ENCODE measurements at regions not wholly inside any gene's neighbourhood (a gene's known extent, or its start where the extent isn't known, plus 50 kb on each side); places are given as distances from the start of the nearest gene placed in this dataset.

DNA sequence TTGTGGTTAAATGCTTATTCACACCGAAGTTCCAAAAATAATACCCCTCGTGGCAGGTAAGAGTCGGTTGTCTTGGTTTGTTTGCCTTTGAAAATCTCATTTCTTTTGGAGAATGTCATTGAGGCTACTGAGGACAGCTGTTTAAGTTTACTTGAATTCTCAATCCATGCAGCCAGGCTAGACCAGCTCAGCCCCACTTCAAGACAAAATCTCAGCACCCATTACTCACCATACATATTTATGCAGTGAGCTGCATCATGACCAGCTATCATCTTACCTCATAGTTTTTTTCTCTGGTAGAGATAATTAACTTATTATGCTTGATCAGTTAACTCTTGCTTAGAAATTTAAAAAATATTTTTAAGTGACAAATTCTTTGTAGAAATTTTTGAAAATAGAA lies 115.9 kb downstream of the HAUS1 start:
- Histone ChIP-seq H2BK120ac (ENCODE audit: low read depth, low read length) (no peak overlapping the region), H3K18ac (ENCODE audit: low read length) (no peak overlapping the region), H3K27me3 (ENCODE audit: control insufficient read depth in 3 of 3, insufficient read depth in 3 of 3, low read depth in 1 of 3, low read length in 3 of 3) (no peaks in the 10 kb centered on the region), H3K9me3 (replicated peaks in 1 of 2; ENCODE audit: control insufficient read depth in 2 of 2, insufficient read depth in 1 of 2, low read depth in 1 of 2, low read length in 2 of 2) (no peaks in the 10 kb centered on the region), H3K9ac (ENCODE audit: low read depth, low read length, poor library complexity) (no peak overlapping the region), H3K4me2 (ENCODE audit: insufficient read depth, low read length, poor library complexity, severe bottlenecking) (no peak overlapping the region), H3K79me1 (ENCODE audit: low read depth, low read length) (peaks cover 3% of the 10 kb centered on the region), H4K8ac (ENCODE audit: low read depth, low read length) (no peak overlapping the region), H4K91ac (ENCODE audit: low read depth, low read length, poor library complexity) (no peak overlapping the region), H2AK5ac (ENCODE audit: low read depth, low read length) (no peak overlapping the region), H2BK12ac (ENCODE audit: low read length) (no peak overlapping the region), H3K14ac (ENCODE audit: low read length) (no peak overlapping the region), H3K27ac (replicated peaks; ENCODE audit: low read length) (no peak overlapping the region), H3K4me3 (ENCODE audit: low read length in 2 of 2) (no peak overlapping the region), H2AFZ (ENCODE audit: low read length) (no peak overlapping the region), H2BK5ac (ENCODE audit: low read length) (no peak overlapping the region), H3K36me3 (replicated peaks in 1 of 2; ENCODE audit: control insufficient read depth in 2 of 2, insufficient read depth in 2 of 2, low read length in 2 of 2) (peaks cover 12 to 49% of the 10 kb centered on the region in 2 donors), H3K4me1 (ENCODE audit: control insufficient read depth in 2 of 2, insufficient read depth in 1 of 2, low read depth in 1 of 2, low read length in 2 of 2) (no peaks in the 10 kb centered on the region), H3K4ac (ENCODE audit: low read length) (no peak overlapping the region), H2BK15ac (ENCODE audit: low read length) (no peak overlapping the region), H3K23ac (ENCODE audit: low read depth, low read length, poor library complexity) (no peak overlapping the region)
- no peak for DNase-seq (ENCODE audit: low spot score)
- no CpG with 5 or more reads among the region's 3 CpGs for WGBS, 2 donors (ENCODE audit: extremely low coverage in 2 of 2, insufficient read length in 2 of 2, insufficient replicate concordance in 1 of 2)

- Histone ChIP-seq H3K9ac (ENCODE audit: low read depth, low read length, poor library complexity) (no peak overlapping the region), H3K27me3 (ENCODE audit: control insufficient read depth in 3 of 3, insufficient read depth in 3 of 3, low read depth in 1 of 3, low read length in 3 of 3) (no peaks in the 10 kb centered on the region), H3K18ac (ENCODE audit: low read length) (no peak overlapping the region), H3K4me2 (ENCODE audit: insufficient read depth, low read length, poor library complexity, severe bottlenecking) (no peak overlapping the region), H3K4me3 (ENCODE audit: low read length in 2 of 2) (no peak overlapping the region), H3K23ac (ENCODE audit: low read depth, low read length, poor library complexity) (no peak overlapping the region), H3K36me3 (replicated peaks in 1 of 2; ENCODE audit: control insufficient read depth in 2 of 2, insufficient read depth in 2 of 2, low read length in 2 of 2) (peaks cover 5 to 37% of the 10 kb centered on the region in 2 donors), H2BK5ac (ENCODE audit: low read length) (no peak overlapping the region), H4K91ac (ENCODE audit: low read depth, low read length, poor library complexity) (no peak overlapping the region), H3K14ac (ENCODE audit: low read length) (no peak overlapping the region), H2BK15ac (ENCODE audit: low read length) (no peak overlapping the region), H3K27ac (replicated peaks; ENCODE audit: low read length) (no peak overlapping the region), H2AFZ (ENCODE audit: low read length) (no peak overlapping the region), H2AK5ac (ENCODE audit: low read depth, low read length) (no peak overlapping the region), H4K8ac (ENCODE audit: low read depth, low read length) (no peak overlapping the region), H3K9me3 (replicated peaks in 1 of 2; ENCODE audit: control insufficient read depth in 2 of 2, insufficient read depth in 1 of 2, low read depth in 1 of 2, low read length in 2 of 2) (no peaks in the 10 kb centered on the region), H3K4ac (ENCODE audit: low read length) (no peak overlapping the region), H2BK12ac (ENCODE audit: low read length) (no peak overlapping the region), H3K4me1 (ENCODE audit: control insufficient read depth in 2 of 2, insufficient read depth in 1 of 2, low read depth in 1 of 2, low read length in 2 of 2) (no peaks in the 10 kb centered on the region), H3K79me1 (ENCODE audit: low read depth, low read length) (peaks cover 3% of the 10 kb centered on the region), H2BK120ac (ENCODE audit: low read depth, low read length) (no peak overlapping the region)
- no CpG with 5 or more reads among the region's 3 CpGs for WGBS, 2 donors (ENCODE audit: extremely low coverage in 2 of 2, insufficient read length in 2 of 2, insufficient replicate concordance in 1 of 2)
- no peak for DNase-seq (ENCODE audit: low spot score)
Observed at GRCh38 chr18:46222093-46222492, 117.9 kb downstream of the HAUS1 start.

GRCh38 chr18:46222710-46223360 lies 118.7 kb downstream of the HAUS1 start:
- no CpG with 5 or more reads among the region's 8 CpGs for WGBS, 2 donors (ENCODE audit: extremely low coverage in 2 of 2, insufficient read length in 2 of 2, insufficient replicate concordance in 1 of 2)
- no peak for DNase-seq (ENCODE audit: low spot score)

DNA sequence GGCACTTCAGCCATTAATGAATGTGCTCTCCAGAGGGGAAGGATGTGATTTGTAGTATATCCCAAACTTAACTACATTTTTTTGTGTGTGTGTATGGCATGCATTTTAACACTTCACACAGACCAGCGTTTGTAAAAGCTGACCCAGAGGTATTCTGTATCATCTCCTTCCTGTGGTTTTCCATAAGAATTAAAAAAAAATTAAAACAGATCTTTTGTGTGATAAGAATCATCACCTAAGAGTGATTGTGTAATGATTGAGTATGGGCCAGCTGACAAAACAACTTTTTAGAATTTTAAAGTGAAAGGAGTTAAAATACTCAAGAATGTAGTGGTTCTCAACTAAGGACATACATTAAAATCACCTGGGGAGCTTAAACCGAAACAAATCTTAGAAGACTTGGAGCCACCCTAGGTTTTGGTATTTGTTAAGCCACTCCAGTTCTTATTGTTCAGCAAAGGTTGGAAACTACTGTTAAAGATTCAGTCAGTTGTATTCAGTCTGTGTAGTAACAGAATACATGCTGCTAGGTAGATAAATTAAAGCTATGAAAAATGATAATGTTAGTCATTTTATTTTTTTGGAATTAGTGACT lies 120.1 kb downstream of the HAUS1 start:
- no peak overlapping the region for H4K8ac ChIP-seq (ENCODE audit: low read depth, low read length)
- no peaks in the 10 kb centered on the region for H3K9me3 ChIP-seq (replicated peaks in 1 of 2; ENCODE audit: control insufficient read depth in 2 of 2, insufficient read depth in 1 of 2, low read depth in 1 of 2, low read length in 2 of 2)
- H3K27me3 ChIP-seq (ENCODE audit: control insufficient read depth in 3 of 3, insufficient read depth in 3 of 3, low read depth in 1 of 3, low read length in 3 of 3) = no peaks in the 10 kb centered on the region
- H3K18ac ChIP-seq (ENCODE audit: low read length) = no peak overlapping the region
- no peak overlapping the region for H3K27ac ChIP-seq (replicated peaks; ENCODE audit: low read length)
- H2BK5ac ChIP-seq (ENCODE audit: low read length) = no peak overlapping the region
- H2AFZ ChIP-seq (ENCODE audit: low read length) = no peak overlapping the region
- no peak overlapping the region for H2BK15ac ChIP-seq (ENCODE audit: low read length)
- H4K91ac ChIP-seq (ENCODE audit: low read depth, low read length, poor library complexity) = no peak overlapping the region
- H2BK12ac ChIP-seq (ENCODE audit: low read length) = no peak overlapping the region
- no peak overlapping the region for H3K23ac ChIP-seq (ENCODE audit: low read depth, low read length, poor library complexity)
- H3K4me1 ChIP-seq (ENCODE audit: control insufficient read depth in 2 of 2, insufficient read depth in 1 of 2, low read depth in 1 of 2, low read length in 2 of 2) = no peaks in the 10 kb centered on the region
- H3K79me1 ChIP-seq (ENCODE audit: low read depth, low read length) = peaks cover 3% of the 10 kb centered on the region
- no peak overlapping the region for H3K4me3 ChIP-seq (ENCODE audit: low read length in 2 of 2)
- WGBS, 2 donors (ENCODE audit: extremely low coverage in 2 of 2, insufficient read length in 2 of 2, insufficient replicate concordance in 1 of 2) = no CpG with 5 or more reads among the region's 2 CpGs
- H3K14ac ChIP-seq (ENCODE audit: low read length) = no peak overlapping the region
- no peak for DNase-seq (ENCODE audit: low spot score)
- no peak overlapping the region for H2BK120ac ChIP-seq (ENCODE audit: low read depth, low read length)
- peaks cover 5 to 16% of the 10 kb centered on the region in 2 donors for H3K36me3 ChIP-seq (replicated peaks in 1 of 2; ENCODE audit: control insufficient read depth in 2 of 2, insufficient read depth in 2 of 2, low read length in 2 of 2)
- H3K9ac ChIP-seq (ENCODE audit: low read depth, low read length, poor library complexity) = no peak overlapping the region
- H2AK5ac ChIP-seq (ENCODE audit: low read depth, low read length) = no peak overlapping the region
- no peak overlapping the region for H3K4ac ChIP-seq (ENCODE audit: low read length)
- no peak overlapping the region for H3K4me2 ChIP-seq (ENCODE audit: insufficient read depth, low read length, poor library complexity, severe bottlenecking)

More at GRCh38 chr18:46222710-46223360, 118.7 kb downstream of the HAUS1 start:
- Histone ChIP-seq H2BK120ac (ENCODE audit: low read depth, low read length) (no peak overlapping the region), H3K4me3 (ENCODE audit: low read length in 2 of 2) (no peak overlapping the region), H2BK12ac (ENCODE audit: low read length) (no peak overlapping the region), H3K4me1 (ENCODE audit: control insufficient read depth in 2 of 2, insufficient read depth in 1 of 2, low read depth in 1 of 2, low read length in 2 of 2) (no peaks in the 10 kb centered on the region), H3K23ac (ENCODE audit: low read depth, low read length, poor library complexity) (no peak overlapping the region), H3K27ac (replicated peaks; ENCODE audit: low read length) (no peak overlapping the region), H3K18ac (ENCODE audit: low read length) (no peak overlapping the region), H2AK5ac (ENCODE audit: low read depth, low read length) (no peak overlapping the region), H2AFZ (ENCODE audit: low read length) (no peak overlapping the region), H3K4ac (ENCODE audit: low read length) (no peak overlapping the region), H3K9me3 (replicated peaks in 1 of 2; ENCODE audit: control insufficient read depth in 2 of 2, insufficient read depth in 1 of 2, low read depth in 1 of 2, low read length in 2 of 2) (no peaks in the 10 kb centered on the region), H3K4me2 (ENCODE audit: insufficient read depth, low read length, poor library complexity, severe bottlenecking) (no peak overlapping the region), H2BK15ac (ENCODE audit: low read length) (no peak overlapping the region), H4K91ac (ENCODE audit: low read depth, low read length, poor library complexity) (no peak overlapping the region), H3K9ac (ENCODE audit: low read depth, low read length, poor library complexity) (no peak overlapping the region), H4K8ac (ENCODE audit: low read depth, low read length) (no peak overlapping the region), H3K27me3 (ENCODE audit: control insufficient read depth in 3 of 3, insufficient read depth in 3 of 3, low read depth in 1 of 3, low read length in 3 of 3) (no peaks in the 10 kb centered on the region), H3K79me1 (ENCODE audit: low read depth, low read length) (peaks cover 3% of the 10 kb centered on the region), H3K36me3 (replicated peaks in 1 of 2; ENCODE audit: control insufficient read depth in 2 of 2, insufficient read depth in 2 of 2, low read length in 2 of 2) (peaks cover 5 to 30% of the 10 kb centered on the region in 2 donors), H3K14ac (ENCODE audit: low read length) (no peak overlapping the region), H2BK5ac (ENCODE audit: low read length) (no peak overlapping the region)
